Choroid plexus epithelial cell (primary cell): ENCODE measurements at regions not wholly inside any gene's neighbourhood (a gene's known extent, or its start where the extent isn't known, plus 50 kb on each side); places are given as distances from the start of the nearest gene placed in this dataset.

Experiments used
- DNase-seq: peaks from one replicate; pipeline ENCODE4 v3.0.0-alpha.2; 2010; ENCODE audit warnings: low read depth
- H3K4me3 ChIP-seq: 2 replicates; pipeline ENCODE4 v1.5.1; 2011; ENCODE audit warnings: low read depth, mild to moderate bottlenecking, control low read depth, low read length, moderate library complexity
- CTCF ChIP-seq: conservative IDR thresholded peaks from 2 replicates; pipeline ENCODE4 v1.5.1; 2011; ENCODE audit warnings: low read depth, mild to moderate bottlenecking, control low read depth, inconsistent platforms, low read length, moderate library complexity

DNA sequence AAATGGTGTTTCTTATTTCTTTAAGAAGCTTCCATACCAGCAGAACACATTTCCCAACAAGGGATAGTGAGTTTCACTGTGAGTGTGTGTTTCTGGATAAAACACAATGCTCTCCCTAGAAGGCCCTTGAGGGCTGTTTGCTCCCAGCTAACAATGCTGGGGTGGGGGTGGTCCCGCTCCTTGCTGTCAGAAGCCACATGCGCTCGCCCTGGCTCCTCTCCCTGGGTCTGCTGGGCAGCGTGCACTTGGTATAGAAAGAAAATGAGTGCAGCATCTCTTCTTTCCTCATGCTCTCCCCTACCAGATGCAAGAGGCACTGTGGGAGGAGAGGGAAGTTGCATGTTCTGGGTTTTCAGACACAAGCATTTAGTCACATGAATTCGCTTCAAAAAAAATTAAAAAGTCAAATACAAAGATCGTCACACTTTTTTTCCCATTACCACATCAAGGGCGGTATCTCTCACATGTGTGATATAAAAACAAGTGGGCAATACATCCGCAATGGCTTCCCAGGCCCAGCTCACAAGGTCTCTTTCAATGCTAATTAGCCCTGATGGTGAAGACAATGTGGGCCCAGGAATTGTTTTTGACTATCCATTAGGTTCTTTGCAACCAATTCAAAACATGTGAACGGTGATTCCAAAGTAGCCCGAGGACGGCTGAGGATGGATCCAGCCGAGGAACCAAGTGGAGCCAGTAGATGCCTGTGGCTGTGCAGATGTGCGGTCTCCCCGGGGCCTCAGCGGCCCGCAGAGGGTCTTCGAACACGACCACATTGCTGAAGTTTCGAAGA is 603.6 kb downstream of the IRX1 start:
- TF ChIP-seq CTCF: no peak
- DNase-seq: no peak
- no peak overlapping the region for H3K4me3 ChIP-seq

DNA sequence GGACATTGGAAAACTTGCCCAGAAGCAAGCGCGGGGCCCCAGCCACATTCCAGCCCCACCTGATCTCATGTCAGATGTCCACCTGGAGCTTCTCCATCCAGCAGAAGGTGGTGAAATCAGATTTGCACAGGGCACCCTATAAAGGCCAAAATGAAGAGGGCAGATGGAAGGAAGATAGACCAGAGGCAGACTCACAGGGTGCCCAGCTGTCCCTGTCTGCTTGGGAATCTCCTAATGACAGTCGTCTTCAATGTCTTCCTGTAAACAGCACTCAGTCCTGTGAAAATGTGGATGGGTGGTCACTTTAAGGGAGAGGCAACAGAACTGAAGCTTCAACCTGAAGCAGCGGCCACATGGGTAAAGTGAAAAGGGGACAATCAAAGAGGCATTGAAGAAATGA is 607.5 kb downstream of the IRX1 start:
- DNase-seq: no peak
- no peak for TF ChIP-seq CTCF
- H3K4me3 ChIP-seq: no peak overlapping the region

- no peak for TF ChIP-seq CTCF
- H3K4me3 ChIP-seq: no peak overlapping the region
- DNase-seq: no peak
Measured at GRCh38 chr5:4204276-4205141, 608.9 kb downstream of the IRX1 start.

DNA sequence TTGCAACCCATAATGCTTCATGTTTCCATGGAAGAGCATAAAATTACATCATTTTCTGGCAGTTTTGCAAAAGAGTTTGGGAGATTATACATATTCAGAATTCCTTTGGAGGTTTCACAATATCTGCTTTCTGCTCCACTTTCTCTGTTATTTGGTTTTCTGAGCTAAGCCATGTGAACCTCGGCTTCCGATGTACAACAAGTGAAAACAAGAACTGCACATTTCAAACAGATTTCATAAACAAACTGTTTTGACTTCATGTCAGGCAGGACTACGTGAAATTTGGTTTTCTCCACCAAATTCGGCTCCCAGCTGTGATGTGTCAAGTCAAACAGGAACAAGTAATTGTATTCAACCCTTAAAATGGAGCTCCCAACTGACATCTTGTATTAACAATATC is 609.8 kb downstream of the IRX1 start:
- no peak overlapping the region for H3K4me3 ChIP-seq
- TF ChIP-seq CTCF: no peak
- no peak for DNase-seq

GRCh38 chr5:4206127-4206526 is 610.5 kb downstream of the IRX1 start:
- no peak for DNase-seq
- H3K4me3 ChIP-seq: no peak overlapping the region
- TF ChIP-seq CTCF: no peak

DNA sequence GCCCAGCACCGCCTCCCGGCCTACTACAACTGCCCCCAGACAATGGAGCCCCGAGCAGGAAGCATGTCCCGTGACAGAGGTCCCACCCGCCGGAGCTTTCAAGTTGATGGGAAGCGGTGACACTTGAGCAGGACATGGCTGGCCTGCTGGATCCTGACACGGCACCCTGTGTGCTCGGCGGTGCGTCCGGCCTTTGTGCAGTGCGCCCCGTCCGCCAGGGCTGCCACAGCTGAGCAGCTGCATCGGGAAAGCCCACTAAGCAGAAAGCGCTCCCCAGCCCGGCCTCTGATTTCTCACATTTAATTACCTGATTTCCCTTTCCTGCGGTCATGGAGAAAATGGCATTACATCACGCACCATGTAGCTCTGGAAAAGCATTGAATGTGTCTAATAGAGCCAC is 611.9 kb downstream of the IRX1 start:
- no peak for TF ChIP-seq CTCF
- no peak overlapping the region for H3K4me3 ChIP-seq
- no peak for DNase-seq
